ACC112 (cell line): ENCODE measurements at regions not wholly inside any gene's neighbourhood (a gene's known extent, or its start where the extent isn't known, plus 50 kb on each side); places are given as distances from the start of the nearest gene placed in this dataset.

Experiments
- H2AFZ ChIP-seq: fragments of 200-600 bp; sonication (generic); one replicate; pipeline ENCODE4 v1.6.0; 2017; ENCODE audit warnings: antibody characterized with exemption, low read length; ENCODE audit not compliant: unreplicated experiment
- H3K27ac ChIP-seq: fragments of 200-600 bp; sonication (generic); 2 replicates; pipeline ENCODE4 v1.5.1; 2014; ENCODE audit warnings: low read depth, mild to moderate bottlenecking, antibody characterized with exemption, low read length, moderate library complexity
- H3K27me3 ChIP-seq: fragments of 200-600 bp; sonication (generic); 2 replicates; pipeline ENCODE4 v1.6.1; 2014; ENCODE audit warnings: mild to moderate bottlenecking, antibody characterized with exemption, low read length, moderate library complexity, mixed read lengths; ENCODE audit not compliant: insufficient read depth
- H3K36me3 ChIP-seq: fragments of 200-600 bp; sonication (generic); 2 replicates; pipeline ENCODE4 v1.6.1; 2016; ENCODE audit warnings: mild to moderate bottlenecking, antibody characterized with exemption, low read length, moderate library complexity, mixed read lengths; ENCODE audit not compliant: insufficient read depth
- H3K4me1 ChIP-seq: fragments of 200-600 bp; sonication (generic); one replicate; pipeline ENCODE4 v1.6.1; 2016; ENCODE audit warnings: low read length, mixed read lengths; ENCODE audit not compliant: insufficient read depth, unreplicated experiment, control insufficient read depth
- H3K4me3 ChIP-seq: fragments of 200-600 bp; sonication (generic); 2 replicates; pipeline ENCODE4 v1.5.1; 2014; ENCODE audit warnings: mild to moderate bottlenecking, low read depth, low read length
- H3K79me2 ChIP-seq: fragments of 200-600 bp; sonication (generic); one replicate; pipeline ENCODE4 v1.6.0; 2016; ENCODE audit warnings: low read length; ENCODE audit not compliant: control insufficient read depth, unreplicated experiment, insufficient read depth

- Histone ChIP-seq H3K27ac (no peak overlapping the region), H3K4me3 (no peak overlapping the region), H3K27me3 (no peaks in the 10 kb centered on the region), H3K4me1 (no peaks in the 10 kb centered on the region), H3K36me3 (no peaks in the 10 kb centered on the region), H2AFZ (peak overlapping the region; percentile 26), H3K79me2 (no peaks in the 10 kb centered on the region)
These were observed 255.8 kb downstream of the TGFB2 start for GRCh38 chr1:218600968-218601367.

- Histone ChIP-seq H3K4me1 (no peaks in the 10 kb centered on the region), H3K4me3 (no peak overlapping the region), H3K79me2 (no peaks in the 10 kb centered on the region), H3K27me3 (no peaks in the 10 kb centered on the region), H3K27ac (no peak overlapping the region), H2AFZ (no peak overlapping the region), H3K36me3 (no peaks in the 10 kb centered on the region)
These were observed 259.1 kb downstream of the TGFB2 start for GRCh38 chr1:218604217-218604616.

- H3K4me1 ChIP-seq, result no peaks in the 10 kb centered on the region
- H3K27ac ChIP-seq, result no peak overlapping the region
- H2AFZ ChIP-seq, result no peak overlapping the region
These were observed 266.9 kb downstream of the TGFB2 start for GRCh38 chr1:218611916-218612585.

GRCh38 chr1:218613105-218613504 lies 268.0 kb downstream of the TGFB2 start:
- Histone ChIP-seq H2AFZ (no peak overlapping the region), H3K4me3 (no peak overlapping the region), H3K36me3 (no peaks in the 10 kb centered on the region), H3K79me2 (no peaks in the 10 kb centered on the region), H3K4me1 (no peaks in the 10 kb centered on the region), H3K27ac (no peak overlapping the region), H3K27me3 (no peaks in the 10 kb centered on the region)

More at GRCh38 chr1:218611916-218612585, 266.9 kb downstream of the TGFB2 start:
- Histone ChIP-seq H3K36me3 (no peaks in the 10 kb centered on the region), H3K79me2 (no peaks in the 10 kb centered on the region), H3K4me3 (no peak overlapping the region), H3K27me3 (no peaks in the 10 kb centered on the region)

GRCh38 chr1:218614031-218614430 lies 268.9 kb downstream of the TGFB2 start:
- H3K36me3 ChIP-seq, result no peaks in the 10 kb centered on the region
- no peaks in the 10 kb centered on the region for H3K4me1 ChIP-seq
- no peak overlapping the region for H3K4me3 ChIP-seq
- no peaks in the 10 kb centered on the region for H3K79me2 ChIP-seq
- no peak overlapping the region for H2AFZ ChIP-seq
- H3K27me3 ChIP-seq, result no peaks in the 10 kb centered on the region
- no peak overlapping the region for H3K27ac ChIP-seq

- Histone ChIP-seq H3K79me2 (no peaks in the 10 kb centered on the region), H3K36me3 (no peaks in the 10 kb centered on the region), H3K27me3 (no peaks in the 10 kb centered on the region), H3K27ac (no peak overlapping the region), H3K4me3 (no peak overlapping the region), H3K4me1 (peaks cover 12% of the 10 kb centered on the region), H2AFZ (no peak overlapping the region)
These were observed 271.5 kb downstream of the TGFB2 start for GRCh38 chr1:218616681-218617080.

- Histone ChIP-seq H3K27me3 (no peaks in the 10 kb centered on the region), H3K79me2 (no peaks in the 10 kb centered on the region), H3K36me3 (no peaks in the 10 kb centered on the region), H3K27ac (no peak overlapping the region), H3K4me3 (no peak overlapping the region), H3K4me1 (peaks cover 12% of the 10 kb centered on the region), H2AFZ (no peak overlapping the region)
These were observed 272.9 kb downstream of the TGFB2 start for GRCh38 chr1:218617986-218618385.

- Histone ChIP-seq H3K27me3 (no peaks in the 10 kb centered on the region), H3K36me3 (no peaks in the 10 kb centered on the region), H3K79me2 (no peaks in the 10 kb centered on the region), H3K4me1 (peaks cover 26% of the 10 kb centered on the region), H3K27ac (peak overlapping the region; percentile 30), H3K4me3 (peak overlapping the region; percentile 12; the same call in 1 of the 2 replicates), H2AFZ (peak overlapping the region; percentile 66)
These were observed 275.8 kb downstream of the TGFB2 start for GRCh38 chr1:218620956-218621355.

GRCh38 chr1:218624052-218624451 lies 278.9 kb downstream of the TGFB2 start:
- no peaks in the 10 kb centered on the region for H3K79me2 ChIP-seq
- H3K27ac ChIP-seq, result no peak overlapping the region
- H3K36me3 ChIP-seq, result no peaks in the 10 kb centered on the region
- peaks cover 26% of the 10 kb centered on the region for H3K4me1 ChIP-seq
- H2AFZ ChIP-seq, result no peak overlapping the region
- H3K27me3 ChIP-seq, result no peaks in the 10 kb centered on the region
- no peak overlapping the region for H3K4me3 ChIP-seq

- no peak overlapping the region for H3K4me3 ChIP-seq
- H3K27ac ChIP-seq, result no peak overlapping the region
- no peaks in the 10 kb centered on the region for H3K79me2 ChIP-seq
- H3K36me3 ChIP-seq, result no peaks in the 10 kb centered on the region
- no peaks in the 10 kb centered on the region for H3K27me3 ChIP-seq
- no peak overlapping the region for H2AFZ ChIP-seq
- H3K4me1 ChIP-seq, result peaks cover 23% of the 10 kb centered on the region
These were observed 280.3 kb downstream of the TGFB2 start for GRCh38 chr1:218625393-218625792.

GRCh38 chr1:218633238-218633988 lies 288.3 kb downstream of the TGFB2 start:
- no peak overlapping the region for H3K27ac ChIP-seq
- H3K4me3 ChIP-seq, result no peak overlapping the region

More at GRCh38 chr1:218633238-218633988, 288.3 kb downstream of the TGFB2 start:
- H3K79me2 ChIP-seq, result no peaks in the 10 kb centered on the region
- H2AFZ ChIP-seq, result no peak overlapping the region
- no peaks in the 10 kb centered on the region for H3K4me1 ChIP-seq
- H3K36me3 ChIP-seq, result no peaks in the 10 kb centered on the region
- H3K27me3 ChIP-seq, result no peaks in the 10 kb centered on the region
